Posterior vena cava (tissue), 2 donors: ENCODE measurements at regions not wholly inside any gene's neighbourhood (a gene's known extent, or its start where the extent isn't known, plus 50 kb on each side); places are given as distances from the start of the nearest gene placed in this dataset.
"Not testable (repeated sequence)": the region's sequence is repeated elsewhere in the genome, so short reads cannot be mapped to it uniquely, and the experiment has no call there.

Experiments
- DNase-seq: peaks from one replicate; pipeline ENCODE4 v3.0.0-alpha.2; 2020; ENCODE audit warnings: low spot score
- intact Hi-C, 2 donors: fragments of 100-400 bp; cut with DNase I; formaldehyde crosslinking; loops; one replicate each; pipeline versions ENCODE4 v1.14.1 to v1.14.2; 2022 to 2023
- donor health status: DM: yes; HTN: yes; CAD: no.
- donor health status: DM: yes; HTN: yes; CAD: no.

- no peak for DNase-seq
- intact Hi-C loops = no loop called here
These were observed 140.1 kb upstream of the DAPK1 start for GRCh38 chr9:87357600-87357999.

- no peak for DNase-seq
- intact Hi-C loops = no loop called here
These were observed 138.4 kb upstream of the DAPK1 start for GRCh38 chr9:87359264-87359663.

GRCh38 chr9:87359958-87360601, 137.6 kb upstream of the DAPK1 start:
- DNase-seq = no peak
- intact Hi-C loops = no loop called here

- no peak for DNase-seq
- intact Hi-C loops = no loop called here
These were observed 127.5 kb upstream of the DAPK1 start for GRCh38 chr9:87370049-87370685.

DNA sequence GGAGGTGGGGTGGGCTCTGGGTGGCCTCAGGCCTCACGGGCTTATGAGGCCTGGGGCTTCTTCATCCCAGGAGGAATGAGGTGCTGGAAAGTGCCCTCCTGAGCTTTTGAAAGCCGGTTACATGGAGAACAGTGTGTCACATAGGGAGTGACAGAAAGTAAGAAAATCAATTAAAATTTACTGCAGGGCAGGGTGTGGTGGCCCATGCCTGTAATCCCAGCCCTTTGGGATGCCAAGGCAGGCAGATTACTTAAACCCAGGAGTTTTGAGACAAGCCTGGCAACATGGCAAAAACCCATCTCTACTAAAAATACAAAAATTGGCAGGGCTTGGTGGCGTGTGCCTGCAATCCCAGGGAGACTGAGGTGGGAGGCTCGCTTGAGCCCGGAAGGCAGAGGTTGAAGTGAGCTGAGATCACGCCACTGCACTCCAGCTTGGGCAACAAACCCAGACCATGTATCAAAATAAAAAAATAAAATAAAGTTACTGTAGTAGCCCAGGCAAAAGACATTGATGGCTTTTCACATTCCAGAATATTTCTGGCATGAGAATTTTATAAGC, 125.8 kb upstream of the DAPK1 start:
- intact Hi-C loops = no loop called here
- DNase-seq = no peak

- no peak for DNase-seq
- intact Hi-C loops = no loop called here
These were observed 125.3 kb upstream of the DAPK1 start for GRCh38 chr9:87372356-87372851.

DNA sequence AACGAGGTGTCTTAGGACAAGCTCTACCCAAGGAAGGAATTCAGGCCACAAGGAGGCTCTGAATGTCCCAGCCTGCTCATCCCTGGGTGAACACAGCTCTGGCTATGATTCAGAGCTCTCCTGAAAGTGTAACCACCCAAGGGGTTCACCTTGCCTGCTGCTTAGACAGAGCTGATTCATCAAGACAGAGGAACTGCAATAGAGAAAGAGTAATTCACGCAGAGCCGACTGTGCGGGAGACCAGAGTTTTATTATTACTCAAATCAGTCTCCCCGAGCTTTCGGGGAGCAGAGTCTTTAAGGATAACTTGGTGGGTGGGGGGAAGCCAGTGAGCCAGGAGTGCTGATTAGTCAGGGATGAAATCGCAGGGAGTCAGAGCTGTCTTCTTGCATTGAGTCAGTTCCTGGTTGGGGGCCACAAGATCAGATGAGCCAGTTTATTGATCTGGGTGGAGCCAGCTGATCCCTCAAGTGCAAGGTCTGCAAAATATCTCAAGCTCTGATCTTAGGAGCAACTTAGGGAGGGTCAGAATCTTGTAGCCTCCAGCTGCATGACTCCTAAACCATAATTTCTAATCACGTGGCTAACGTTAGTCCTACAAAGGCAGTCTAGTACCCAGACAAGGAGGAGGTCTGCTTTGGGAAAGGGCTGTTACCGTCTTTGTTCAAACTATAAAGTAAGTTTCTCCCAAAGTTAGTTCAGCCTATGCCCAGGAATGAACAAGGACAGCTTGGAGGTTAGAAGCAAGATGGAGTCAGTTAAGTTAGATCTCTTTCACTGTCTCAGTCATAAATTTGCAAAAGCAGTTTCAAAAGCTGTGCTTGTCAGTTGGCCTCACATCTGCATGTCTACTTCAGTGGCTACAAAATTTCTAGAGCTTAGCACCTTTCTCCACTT, 123.4 kb upstream of the DAPK1 start:
- DNase-seq, intact Hi-C loops: not testable (repeated sequence)

DNA sequence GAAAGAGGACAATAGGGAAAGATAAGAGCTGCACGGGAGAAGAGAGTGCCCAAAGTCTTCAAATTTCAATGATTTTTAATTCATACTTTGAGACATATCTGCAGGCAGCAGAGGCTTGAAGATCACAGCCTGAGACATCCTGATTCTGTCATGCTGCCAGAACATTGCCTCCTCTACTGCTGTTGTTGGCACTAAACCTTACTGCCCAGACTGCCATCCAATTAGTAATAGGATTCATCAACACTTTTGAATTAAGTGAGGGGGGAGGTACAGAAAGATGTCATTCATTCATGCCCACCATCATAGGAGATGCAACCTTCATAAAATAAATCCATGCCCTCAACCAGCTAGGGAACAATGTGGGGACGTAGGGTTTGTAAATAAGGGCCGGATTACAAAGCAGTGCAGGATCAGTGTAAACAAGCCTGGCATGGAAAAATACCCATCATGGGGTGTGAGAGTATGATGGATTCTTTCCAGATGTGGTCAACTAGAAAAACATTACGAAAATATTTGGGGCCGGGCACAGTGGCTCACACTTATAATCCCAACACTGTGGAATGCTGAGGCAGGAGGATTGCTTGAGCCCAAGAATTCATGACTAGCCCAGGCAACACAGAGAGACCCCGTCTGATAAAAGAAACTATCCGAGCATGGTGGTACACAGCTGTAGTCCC, 122.1 kb upstream of the DAPK1 start:
- intact Hi-C loops = no loop called here
- no peak for DNase-seq

GRCh38 chr9:87378676-87379075, 119.0 kb upstream of the DAPK1 start:
- DNase-seq = no peak
- intact Hi-C loops = no loop called here

DNA sequence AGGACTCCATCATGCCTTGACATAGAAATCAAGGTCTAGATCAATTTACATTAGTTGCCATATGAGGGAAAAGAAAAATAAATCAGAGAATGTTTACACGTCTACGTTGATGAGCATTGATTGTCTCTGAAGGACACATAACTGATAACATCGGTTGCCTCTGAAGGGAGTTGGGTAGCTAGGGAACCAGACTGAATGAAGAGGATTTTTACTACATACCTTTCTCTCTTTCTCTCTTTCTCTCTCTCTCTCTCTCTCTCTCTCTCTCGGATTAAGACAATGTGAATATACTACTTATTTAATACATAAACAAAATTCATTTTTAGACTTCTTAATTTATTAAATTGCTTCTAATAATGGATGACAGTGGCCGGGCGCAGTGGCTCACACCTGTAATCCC, 118.4 kb upstream of the DAPK1 start:
- intact Hi-C loops = no loop called here
- DNase-seq = no peak

- intact Hi-C loops = no loop called here
- no peak for DNase-seq
These were observed 116.5 kb upstream of the DAPK1 start for GRCh38 chr9:87381050-87381711.

GRCh38 chr9:87381746-87382145, 115.9 kb upstream of the DAPK1 start:
- intact Hi-C loops = no loop called here
- no peak for DNase-seq

- no peak for DNase-seq
- intact Hi-C loops = no loop called here
These were observed 114.8 kb upstream of the DAPK1 start for GRCh38 chr9:87382900-87383299.

DNA sequence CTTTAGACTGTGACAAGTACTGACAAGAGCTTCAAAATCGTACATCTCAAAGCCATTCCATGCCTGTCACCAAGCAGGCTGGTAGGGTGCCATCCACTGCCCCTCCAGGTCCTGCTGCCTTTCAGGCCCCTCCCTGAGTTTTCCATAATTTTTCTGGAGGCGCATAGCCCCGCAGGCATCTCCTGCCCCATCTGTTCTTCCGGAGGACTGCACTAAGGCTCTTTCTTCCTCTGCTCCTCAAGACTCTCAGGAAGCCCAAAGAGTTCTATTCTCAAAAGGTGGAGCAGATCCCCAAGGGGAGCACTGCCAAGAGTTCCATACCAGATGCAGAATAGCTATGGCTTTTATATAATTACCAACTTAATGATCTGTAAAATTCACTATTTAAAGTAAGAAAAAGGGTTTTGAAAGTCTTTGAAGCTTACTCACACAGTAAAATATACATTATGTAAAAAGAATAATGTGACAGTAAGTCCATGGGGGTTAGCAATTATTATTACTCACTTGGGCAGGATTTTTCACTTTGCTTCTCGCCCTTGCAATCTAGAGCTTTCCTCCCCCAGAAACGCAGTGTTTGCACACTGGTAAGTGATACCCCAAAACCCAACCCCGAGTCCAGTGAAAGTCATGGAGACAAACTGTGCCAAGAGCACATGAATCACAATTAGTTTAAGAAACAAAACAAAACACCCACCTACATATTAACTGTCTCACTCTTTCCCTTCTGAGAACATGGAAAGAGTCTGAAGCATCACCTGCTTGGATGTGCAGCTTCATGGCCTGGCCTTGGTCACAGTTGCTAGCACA, 114.1 kb upstream of the DAPK1 start:
- no peak for DNase-seq
- intact Hi-C loops = no loop called here

DNA sequence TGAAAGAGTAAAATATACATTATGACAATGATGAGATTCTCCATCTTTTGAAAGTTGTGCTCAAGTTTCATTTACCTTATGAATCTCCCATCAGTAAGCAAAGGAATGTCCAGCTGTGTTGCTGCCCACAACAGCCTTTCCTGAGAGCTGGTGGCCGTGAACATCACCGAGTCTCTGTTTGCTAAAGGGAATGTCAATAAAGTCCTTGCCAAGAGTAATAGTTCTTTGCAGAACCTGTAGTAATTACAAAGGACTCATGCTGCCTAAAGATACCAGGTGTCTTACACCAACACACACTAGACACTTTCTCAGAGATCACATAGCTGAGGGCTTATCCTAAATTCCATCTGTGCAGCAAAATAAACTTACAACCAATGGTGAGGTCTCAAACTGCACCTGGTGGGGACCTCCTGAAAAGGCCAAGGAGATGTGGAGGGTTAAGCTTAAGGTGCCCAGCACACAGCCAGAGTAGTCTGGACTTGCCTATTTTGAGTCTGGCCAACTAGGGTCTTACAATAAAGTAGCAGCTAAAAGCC, 111.1 kb upstream of the DAPK1 start:
- intact Hi-C loops = no loop called here
- DNase-seq = no peak

- no peak for DNase-seq
- intact Hi-C loops = no loop called here
These were observed 110.2 kb upstream of the DAPK1 start for GRCh38 chr9:87387351-87388011.

DNA sequence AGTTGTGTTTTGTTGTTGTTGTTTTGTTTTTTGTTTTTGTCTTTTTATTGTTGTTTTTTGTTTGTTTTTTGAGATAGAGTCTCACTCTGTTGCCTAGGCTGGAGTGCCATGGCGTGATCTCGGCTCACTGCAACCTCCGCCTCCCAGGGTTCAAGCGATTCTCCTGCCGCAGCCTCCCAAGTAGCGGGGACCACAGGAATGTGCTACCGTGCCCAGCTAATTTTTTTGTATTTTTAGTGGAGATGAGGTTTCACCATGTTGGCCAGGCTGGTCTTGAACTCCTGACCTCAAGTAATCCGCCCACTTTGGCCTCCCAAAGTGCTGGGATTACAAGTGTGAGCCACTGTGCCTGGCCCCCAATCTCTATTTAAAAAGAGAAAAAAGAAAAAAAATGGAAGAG, 109.0 kb upstream of the DAPK1 start:
- intact Hi-C loops, DNase-seq: not testable (repeated sequence)
